Sciatic nerve (tissue), 2 donors: ENCODE measurements at regions not wholly inside any gene's neighbourhood (a gene's known extent, or its start where the extent isn't known, plus 50 kb on each side); places are given as distances from the start of the nearest gene placed in this dataset.
A peak's percentile ranks its signal among the peaks of the same experiment; 100 is the strongest.
"Not testable (repeated sequence)": the region's sequence is repeated elsewhere in the genome, so short reads cannot be mapped to it uniquely, and the experiment has no call there.

Source experiments
- ATAC-seq: fragments of 200-7000 bp; cut with Tn5 transposase; one replicate; pipeline ENCODE4 v1.9.1; 2020; ENCODE audit warnings: mild to moderate bottlenecking, moderate library complexity
- DNase-seq: peaks from one replicate; pipeline ENCODE4 v3.0.0-alpha.2; 2020; ENCODE audit warnings: low spot score
- intact Hi-C: fragments of 100-400 bp; cut with DNase I; formaldehyde crosslinking; loops from one replicate; pipeline ENCODE4 v1.14.2; 2022
- donor health status: DM: no; HTN: no; CAD: no.
- donor health status: DM: no; HTN: no; CAD: no.

GRCh38 chr13:66087269-66087710 is 1142.8 kb downstream of the PCDH9 start:
- intact Hi-C loops = no loop called here
- DNase-seq = no peak
- ATAC-seq = no peak

GRCh38 chr13:66077132-66077689 is 1152.9 kb downstream of the PCDH9 start:
- ATAC-seq = no peak
- intact Hi-C loops = no loop called here
- DNase-seq = no peak

- ATAC-seq (no peak), DNase-seq (no peak)
- intact Hi-C loops = no loop called here
These were observed 1153.7 kb downstream of the PCDH9 start for GRCh38 chr13:66076417-66076816.

GRCh38 chr13:66074018-66074615 is 1156.0 kb downstream of the PCDH9 start:
- ATAC-seq (no peak), DNase-seq (no peak)
- intact Hi-C loops = no loop called here

GRCh38 chr13:66072097-66072496 is 1158.0 kb downstream of the PCDH9 start:
- ATAC-seq, DNase-seq, intact Hi-C loops: not testable (repeated sequence)

GRCh38 chr13:66071608-66072007 is 1158.5 kb downstream of the PCDH9 start:
- ATAC-seq (peak; percentile 42), DNase-seq (no peak)
- intact Hi-C loops = no loop called here

GRCh38 chr13:66071029-66071428 is 1159.1 kb downstream of the PCDH9 start:
- no peak for ATAC-seq
- intact Hi-C loops = no loop called here

GRCh38 chr13:66069570-66069969 is 1160.6 kb downstream of the PCDH9 start:
- intact Hi-C loops = no loop called here
- DNase-seq (no peak), ATAC-seq (no peak)

More at GRCh38 chr13:66071029-66071428, 1159.1 kb downstream of the PCDH9 start:
- no peak for DNase-seq

- ATAC-seq (no peak), DNase-seq (no peak)
- intact Hi-C loops = no loop called here
These were observed 1161.5 kb downstream of the PCDH9 start for GRCh38 chr13:66068683-66069082.

- ATAC-seq (no peak), DNase-seq (no peak)
- intact Hi-C loops = no loop called here
These were observed 1181.2 kb downstream of the PCDH9 start for GRCh38 chr13:66048888-66049287.

GRCh38 chr13:66040506-66040905 is 1189.6 kb downstream of the PCDH9 start:
- ATAC-seq = no peak
- DNase-seq = no peak
- intact Hi-C loops = no loop called here

- no peak for ATAC-seq
These were observed 1193.0 kb downstream of the PCDH9 start for GRCh38 chr13:66037096-66037495.

GRCh38 chr13:66036636-66037035 is 1193.5 kb downstream of the PCDH9 start:
- intact Hi-C loops = no loop called here
- no peak for ATAC-seq
- no peak for DNase-seq

More at GRCh38 chr13:66037096-66037495, 1193.0 kb downstream of the PCDH9 start:
- DNase-seq = no peak
- intact Hi-C loops = no loop called here

- ATAC-seq = no peak
- intact Hi-C loops = no loop called here
- DNase-seq = no peak
These were observed 1194.0 kb downstream of the PCDH9 start for GRCh38 chr13:66036024-66036614.

- intact Hi-C loops = no loop called here
- no peak for ATAC-seq
These were observed 1196.2 kb downstream of the PCDH9 start for GRCh38 chr13:66033924-66034323.

GRCh38 chr13:66021846-66022245 is 1208.3 kb downstream of the PCDH9 start:
- no peak for ATAC-seq

More at GRCh38 chr13:66033924-66034323, 1196.2 kb downstream of the PCDH9 start:
- DNase-seq = no peak

GRCh38 chr13:66014771-66015170 is 1215.4 kb downstream of the PCDH9 start:
- no peak for ATAC-seq
- intact Hi-C loops = no loop called here

More at GRCh38 chr13:66021846-66022245, 1208.3 kb downstream of the PCDH9 start:
- intact Hi-C loops = no loop called here
- no peak for DNase-seq

GRCh38 chr13:66009241-66009640 is 1220.9 kb downstream of the PCDH9 start:
- ATAC-seq (no peak), DNase-seq (no peak)
- intact Hi-C loops = no loop called here

More at GRCh38 chr13:66014771-66015170, 1215.4 kb downstream of the PCDH9 start:
- DNase-seq = no peak

- intact Hi-C loops = no loop called here
- ATAC-seq = no peak
- DNase-seq = no peak
These were observed 1226.6 kb downstream of the PCDH9 start for GRCh38 chr13:66003558-66003957.

GRCh38 chr13:66001140-66001539 is 1229.0 kb downstream of the PCDH9 start:
- DNase-seq (no peak), ATAC-seq (no peak)
- intact Hi-C loops = no loop called here
